ENCODE measurements at regions not wholly inside any gene's neighbourhood (a gene's known extent, or its start where the extent isn't known, plus 50 kb on each side); places are given as distances from the start of the nearest gene placed in this dataset.
"Not testable (repeated sequence)": the region's sequence is repeated elsewhere in the genome, so short reads cannot be mapped to it uniquely, and the experiment has no call there.

DNA sequence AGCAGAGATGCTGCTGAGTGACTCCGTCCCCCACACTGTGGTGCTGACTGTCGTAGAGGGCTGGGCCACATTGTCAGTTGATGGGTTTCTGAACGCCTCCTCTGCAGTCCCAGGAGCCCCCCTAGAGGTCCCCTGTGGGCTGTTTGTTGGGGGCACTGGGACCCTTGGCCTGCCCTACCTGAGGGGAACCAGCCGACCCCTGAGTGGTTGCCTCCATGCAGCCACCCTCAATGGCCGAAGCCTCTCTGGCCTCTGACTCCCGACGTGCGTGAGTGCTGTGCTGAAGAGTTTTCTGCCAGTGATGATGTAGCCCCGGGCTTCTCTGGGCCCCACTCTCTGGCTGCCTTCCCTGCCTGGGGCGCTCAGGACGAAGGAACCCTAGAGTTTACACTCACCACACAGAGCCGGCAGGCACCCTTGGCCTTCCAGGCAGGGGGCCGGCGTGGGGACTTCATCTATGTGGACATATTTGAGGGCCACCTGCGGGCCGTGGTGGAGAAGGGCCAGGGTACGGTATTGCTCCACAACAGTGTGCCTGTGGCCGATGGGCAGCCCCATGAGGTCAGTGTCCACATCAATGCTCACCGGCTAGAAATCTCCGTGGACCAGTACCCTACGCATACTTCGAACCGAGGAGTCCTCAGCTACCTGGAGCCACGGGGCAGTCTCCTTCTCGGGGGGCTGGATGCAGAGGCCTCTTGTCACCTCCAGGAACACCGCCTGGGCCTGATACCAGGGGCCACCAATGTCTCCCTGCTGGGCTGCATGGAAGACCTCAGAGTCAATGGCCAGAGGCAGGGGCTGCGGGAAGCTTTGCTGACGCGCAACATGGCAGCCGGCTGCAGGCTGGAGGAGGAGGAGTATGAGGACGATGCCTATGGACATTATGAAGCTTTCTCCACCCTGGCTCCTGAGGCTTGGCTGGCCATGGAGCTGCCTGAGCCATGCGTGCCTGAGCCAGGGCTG, 181.1 kb downstream of the TBC1D2B start:
- DNase-seq (ENCODE audit: low read depth): not testable (repeated sequence)

- no peak for DNase-seq (ENCODE audit: low read depth)
These were observed 181.8 kb downstream of the TBC1D2B start for GRCh38 chr15:77895742-77896141.

GRCh38 chr15:77895145-77895544, 182.4 kb downstream of the TBC1D2B start:
- not testable (repeated sequence) for DNase-seq (ENCODE audit: low read depth)

GRCh38 chr15:77893671-77894640, 183.6 kb downstream of the TBC1D2B start:
- not testable (repeated sequence) for DNase-seq (ENCODE audit: low read depth)

DNA sequence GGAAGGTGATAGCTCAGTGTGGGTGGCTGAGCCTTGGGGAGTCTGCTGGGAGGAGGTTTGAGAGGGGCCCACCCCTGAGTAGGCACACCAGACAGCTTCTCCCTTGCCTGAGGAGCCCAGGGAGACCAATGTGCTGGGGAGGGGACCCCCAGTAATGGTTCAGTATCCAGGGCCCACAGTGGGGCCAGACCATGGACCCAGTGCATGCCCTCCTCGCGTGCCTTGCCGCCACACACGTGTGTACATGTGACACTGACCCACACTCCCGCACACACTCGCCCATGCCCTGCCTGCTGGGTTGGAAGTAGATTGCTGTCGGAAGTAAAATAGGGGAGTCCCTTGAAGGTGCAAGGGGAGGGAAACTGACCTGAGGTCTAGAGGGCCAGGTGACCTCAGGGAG, 184.3 kb downstream of the TBC1D2B start:
- DNase-seq (ENCODE audit: low read depth): not testable (repeated sequence)

DNA sequence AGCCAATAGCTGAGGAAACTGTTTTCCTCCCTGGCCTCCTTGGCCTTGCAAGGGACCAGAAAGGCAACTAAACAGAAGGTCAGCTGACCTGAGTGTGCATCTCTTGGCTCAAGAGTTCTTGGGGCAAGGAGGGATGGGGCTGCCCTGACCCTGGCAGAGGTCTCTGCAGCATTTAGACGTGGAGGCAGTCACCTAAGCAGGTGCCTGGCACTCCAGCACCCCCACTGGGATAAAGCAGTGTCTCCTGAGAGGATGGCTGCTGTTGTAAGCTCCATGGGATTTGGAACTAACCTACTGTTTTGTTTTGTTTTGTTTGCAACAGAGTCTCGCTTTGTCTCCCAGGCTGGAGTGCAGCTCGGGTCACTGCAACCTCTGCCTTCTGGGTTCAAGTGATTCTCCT, 185.2 kb downstream of the TBC1D2B start:
- DNase-seq (ENCODE audit: low read depth): no peak

DNA sequence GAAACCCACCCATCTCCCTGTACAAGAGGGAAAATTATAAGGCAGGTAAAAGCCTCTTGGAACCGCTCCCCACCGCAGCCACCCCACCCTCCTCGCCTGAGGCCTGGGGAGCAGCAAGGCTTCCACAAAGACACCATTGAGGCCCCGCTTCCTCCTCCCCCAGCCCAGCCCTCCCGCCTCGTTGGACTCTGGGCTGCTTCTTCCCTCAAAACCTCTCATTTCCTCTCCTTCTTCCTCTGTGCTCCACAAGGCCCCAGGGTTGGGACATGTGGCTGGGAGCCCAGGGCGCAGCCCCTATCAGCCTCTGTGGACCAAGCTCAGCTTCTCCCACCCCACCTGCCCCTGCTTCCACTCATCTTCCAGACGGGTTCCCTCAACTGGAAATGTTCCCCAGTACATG, 185.6 kb downstream of the TBC1D2B start:
- not testable (repeated sequence) for DNase-seq (ENCODE audit: low read depth)

- not testable (repeated sequence) for DNase-seq (ENCODE audit: low read depth)
These were observed 186.4 kb downstream of the TBC1D2B start for GRCh38 chr15:77890911-77891801.

GRCh38 chr15:77889828-77890725, 187.4 kb downstream of the TBC1D2B start:
- not testable (repeated sequence) for DNase-seq (ENCODE audit: low read depth)

GRCh38 chr15:77889009-77889806, 188.3 kb downstream of the TBC1D2B start:
- no peak for DNase-seq (ENCODE audit: low read depth)

DNA sequence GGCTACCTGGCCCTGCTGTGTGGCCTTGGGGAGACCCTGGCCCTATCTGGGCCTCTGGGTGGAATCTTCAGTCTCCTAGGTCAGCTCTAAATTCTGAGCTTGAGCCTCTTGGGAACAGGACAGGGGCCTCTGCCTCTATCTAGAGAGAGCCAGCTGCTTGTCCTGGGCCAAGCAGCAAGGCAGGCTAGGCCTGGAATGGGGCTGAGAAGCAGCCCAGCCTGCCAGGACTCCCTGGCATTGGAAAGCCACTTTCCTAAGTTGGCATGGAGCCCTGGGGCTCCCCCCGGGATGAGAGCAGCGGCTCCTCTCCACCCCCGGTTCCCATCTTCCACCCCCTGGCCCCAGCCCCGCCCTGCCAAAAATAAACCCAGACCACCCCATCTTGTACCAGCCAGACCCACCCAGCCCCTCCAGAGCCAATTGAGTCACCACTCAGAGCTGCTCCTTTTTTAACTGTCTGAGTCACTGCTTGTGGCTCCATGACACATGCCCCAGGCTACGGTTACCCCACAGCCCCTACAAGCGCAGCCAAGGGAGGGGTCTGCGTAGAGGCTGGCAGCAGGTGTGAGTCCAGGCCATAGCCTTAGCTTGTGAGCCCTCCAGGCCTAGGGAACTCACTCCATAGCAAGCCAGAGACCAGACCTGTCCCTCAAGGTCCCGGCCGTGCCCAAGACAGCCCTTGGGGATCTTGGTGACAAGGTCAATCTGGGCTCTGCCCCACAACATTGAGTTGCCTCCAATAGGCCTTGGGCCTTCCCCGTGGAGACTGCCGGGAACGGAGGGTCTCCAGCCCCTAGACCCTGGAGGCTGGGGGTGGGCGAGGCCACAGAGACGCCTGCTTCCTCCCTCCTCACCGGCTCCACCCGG, 189.7 kb downstream of the TBC1D2B start:
- DNase-seq (ENCODE audit: low read depth): not testable (repeated sequence)

DNA sequence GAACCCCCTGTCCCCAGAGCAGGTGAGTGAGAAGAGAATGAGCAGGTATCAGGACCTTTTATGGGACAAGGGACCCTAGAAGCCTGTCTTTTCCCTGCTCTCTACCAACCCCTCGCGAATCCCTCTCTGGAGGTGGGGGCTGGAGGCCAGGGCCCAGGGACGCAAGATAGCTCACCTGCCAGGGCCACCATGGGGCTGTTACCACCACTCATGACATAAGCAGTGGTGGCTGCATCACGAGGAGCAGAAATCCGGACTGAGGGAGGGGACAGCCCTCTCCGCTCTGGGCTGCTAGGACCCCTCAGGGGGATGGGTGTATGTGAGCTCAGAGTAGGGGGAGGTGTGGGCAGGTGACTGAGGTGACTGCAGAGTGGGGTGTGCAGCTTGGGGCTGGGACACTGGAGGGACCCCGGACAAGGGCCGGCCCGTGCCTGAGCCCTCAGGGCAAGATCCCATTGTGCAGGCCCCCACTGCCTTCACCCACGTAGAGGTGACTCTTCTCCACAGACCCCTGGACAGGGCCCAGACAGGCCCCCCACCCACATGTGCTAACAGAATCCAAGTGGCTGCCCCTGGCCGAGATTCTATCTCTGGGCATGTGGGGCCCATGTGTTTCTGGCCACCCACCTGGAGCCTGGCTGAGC, 190.6 kb downstream of the TBC1D2B start:
- no peak for DNase-seq (ENCODE audit: low read depth)

GRCh38 chr15:77885877-77886500, 191.5 kb downstream of the TBC1D2B start:
- not testable (repeated sequence) for DNase-seq (ENCODE audit: low read depth)

DNA sequence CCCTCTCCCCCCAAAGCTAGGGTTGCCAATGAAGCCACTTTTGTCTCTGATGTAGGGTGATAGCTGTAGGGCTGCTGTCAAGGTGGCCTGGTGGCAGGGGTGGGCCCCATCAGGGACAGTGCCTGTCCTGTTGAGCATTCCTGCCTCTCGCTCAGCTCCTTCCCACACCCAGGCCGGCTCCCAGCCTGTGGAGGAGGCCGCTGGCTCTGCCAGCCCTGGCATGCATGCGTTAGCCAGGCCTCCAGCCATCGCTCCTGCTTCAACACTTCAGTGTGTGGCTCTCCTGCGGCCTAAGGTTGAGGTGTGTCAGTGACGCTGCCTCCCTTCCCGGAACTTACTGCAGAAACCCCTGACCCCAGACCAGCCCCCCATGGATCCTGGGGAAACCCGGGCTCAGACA, 194.5 kb downstream of the TBC1D2B start:
- DNase-seq (ENCODE audit: low read depth): not testable (repeated sequence)

DNA sequence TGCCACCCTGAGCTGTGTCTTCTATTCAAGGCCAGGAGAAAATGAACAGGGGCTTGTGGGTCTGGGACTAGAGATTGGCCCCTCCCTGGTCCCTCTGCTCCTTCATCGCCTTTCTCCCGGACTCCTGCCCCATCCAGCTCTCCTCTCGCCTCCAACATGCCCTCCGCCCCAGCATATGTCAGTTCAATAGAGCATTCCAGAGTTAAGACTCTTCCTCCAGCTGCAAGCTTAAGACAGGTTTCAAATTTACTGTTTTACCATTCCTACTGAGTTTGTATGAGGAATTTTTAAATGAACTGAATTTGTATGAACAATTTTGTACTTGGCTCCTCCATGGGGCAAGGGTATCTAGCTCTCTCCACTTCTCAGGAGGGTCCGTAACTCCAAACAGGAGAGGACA, 195.6 kb downstream of the TBC1D2B start:
- DNase-seq (ENCODE audit: low read depth): no peak

DNA sequence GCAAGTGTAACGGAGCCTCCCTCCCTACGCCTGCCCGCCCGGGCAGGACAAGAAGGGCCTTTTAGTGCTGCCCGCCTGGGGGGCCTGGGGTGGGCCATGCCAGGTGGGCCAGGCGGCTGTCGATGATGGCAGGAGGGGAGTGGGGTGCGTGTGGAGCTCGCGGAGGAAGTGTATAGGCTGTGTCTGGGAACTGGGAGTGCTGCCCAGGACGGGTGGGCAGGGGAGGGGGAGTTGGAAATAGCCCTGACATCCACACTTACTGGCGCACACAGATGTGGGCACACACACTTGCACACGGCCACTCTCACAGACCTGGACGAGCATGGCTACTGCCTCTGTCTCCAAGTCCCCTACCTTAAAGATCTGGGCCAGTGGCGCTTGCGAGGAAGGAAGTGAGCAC, 196.0 kb downstream of the TBC1D2B start:
- not testable (repeated sequence) for DNase-seq (ENCODE audit: low read depth)

- DNase-seq (ENCODE audit: low read depth): not testable (repeated sequence)
These were observed 198.0 kb downstream of the TBC1D2B start for GRCh38 chr15:77879466-77879865.

Measured in non-pigmented ciliary epithelial cell (primary cell).